Panc1 (cell line): ENCODE measurements at regions not wholly inside any gene's neighbourhood (a gene's known extent, or its start where the extent isn't known, plus 50 kb on each side); places are given as distances from the start of the nearest gene placed in this dataset.

Experiments used
- ATAC-seq: fragments of 200-7000 bp; cut with Tn5 transposase; 2 replicates; pipeline ENCODE4 v1.9.1; 2020; ENCODE audit warnings: mild to moderate bottlenecking, moderate library complexity
- BruUV-seq: library from RNA; stranded (reverse); fragments of 400-500 nt; replicated peaks from 2 replicates; lab custom pipeline; 2021; lab: Mats Ljungman, UMichigan
- CTCF ChIA-PET: fragments of 300-600 bp; sonication (Branson Sonifier 250); formaldehyde crosslinking; loops from one replicate; lab custom pipeline; 2022; ENCODE audit warnings: antibody characterized with exemption; lab: Charles Lee
- POLR2A ChIA-PET: fragments of 300-600 bp; sonication (Branson Sonifier 250); formaldehyde crosslinking; loops from one replicate; lab custom pipeline; 2022; ENCODE audit warnings: antibody characterized with exemption; lab: Charles Lee
- DNase-seq: peaks from one replicate; pipeline ENCODE4 v3.0.0-alpha.2; 2010; ENCODE audit warnings: low read depth, low spot score
- H3K27ac ChIP-seq: 2 replicates; pipeline ENCODE4 v1.5.1; 2011; ENCODE audit warnings: mild to moderate bottlenecking, low read length, inconsistent platforms
- H3K27me3 ChIP-seq: fragments of 200-500 bp; sonication (Bioruptor generic); 2 replicates; pipeline ENCODE4 v1.6.0; 2014; ENCODE audit warnings: low read length, inconsistent platforms; ENCODE audit not compliant: control insufficient read depth, insufficient read depth
- H3K36me3 ChIP-seq: fragments of 200-500 bp; sonication (Bioruptor generic); 2 replicates; pipeline ENCODE4 v1.5.1; 2014; ENCODE audit warnings: inconsistent platforms, mild to moderate bottlenecking, low read length, moderate library complexity; ENCODE audit not compliant: control insufficient read depth, insufficient read depth
- H3K4me1 ChIP-seq: 2 replicates; pipeline ENCODE4 v1.5.1; 2011; ENCODE audit warnings: inconsistent platforms, mild to moderate bottlenecking, low read length, moderate library complexity; ENCODE audit not compliant: control insufficient read depth, insufficient read depth
- H3K4me3 ChIP-seq, 2 experiments: 2 replicates each; pipeline ENCODE4 v1.5.1; 2011 to 2012; ENCODE audit warnings: low read depth in 2 of 2, low read length in 2 of 2, mild to moderate bottlenecking in 2 of 2, inconsistent platforms in 1 of 2, moderate library complexity in 1 of 2
- H3K9me3 ChIP-seq: fragments of 200-500 bp; sonication (Bioruptor generic); 2 replicates; pipeline ENCODE4 v1.5.1; 2014; ENCODE audit warnings: low read depth, mild to moderate bottlenecking, inconsistent platforms, low read length, moderate library complexity; ENCODE audit not compliant: control insufficient read depth, insufficient read depth
- POLR2AphosphoS5 ChIP-seq: IDR thresholded peaks from 2 replicates; pipeline ENCODE4 v1.6.1; 2012; ENCODE audit warnings: mild to moderate bottlenecking, low read depth, low read length, moderate library complexity
- SIN3A ChIP-seq: IDR thresholded peaks from 2 replicates; pipeline ENCODE4 v1.6.1; 2012; ENCODE audit warnings: low read depth, mild to moderate bottlenecking, low read length, moderate library complexity, borderline replicate concordance; ENCODE audit not compliant: insufficient read depth
- TCF7L2 ChIP-seq: IDR thresholded peaks from 2 replicates; pipeline ENCODE4 v1.6.1; 2011; ENCODE audit warnings: mild to moderate bottlenecking, low read depth, low read length, inconsistent platforms
- in situ Hi-C: cut with HindIII; loops from 2 replicates; pipeline ENCODE4 v1.10.0; 2016; ENCODE audit warnings: low sequenced_read_pairs, low pct_unique_long_range_greater_than_20kb
- intact Hi-C: fragments of 100-400 bp; cut with micrococcal nuclease; formaldehyde crosslinking; loops from one replicate; pipeline ENCODE4 v1.10.0; 2022; ENCODE audit not compliant: unreplicated experiment
- TF ChIP-seq, protein P1 (sequence below), 2 experiments: IDR thresholded peaks; 2 replicates each; pipeline ENCODE4 v1.6.1; 2011 to 2012; ENCODE audit warnings: low read depth in 2 of 2, control low read depth in 1 of 2, low read length in 1 of 2, mild to moderate bottlenecking in 1 of 2, moderate library complexity in 1 of 2; ENCODE audit not compliant: insufficient read depth in 1 of 2
- TF ChIP-seq, protein P2 (sequence below): fragments of 450-650 bp; IDR thresholded peaks from 2 replicates; pipeline ENCODE4 v1.5.1; 2017; ENCODE audit warnings: mild to moderate bottlenecking

DNA sequence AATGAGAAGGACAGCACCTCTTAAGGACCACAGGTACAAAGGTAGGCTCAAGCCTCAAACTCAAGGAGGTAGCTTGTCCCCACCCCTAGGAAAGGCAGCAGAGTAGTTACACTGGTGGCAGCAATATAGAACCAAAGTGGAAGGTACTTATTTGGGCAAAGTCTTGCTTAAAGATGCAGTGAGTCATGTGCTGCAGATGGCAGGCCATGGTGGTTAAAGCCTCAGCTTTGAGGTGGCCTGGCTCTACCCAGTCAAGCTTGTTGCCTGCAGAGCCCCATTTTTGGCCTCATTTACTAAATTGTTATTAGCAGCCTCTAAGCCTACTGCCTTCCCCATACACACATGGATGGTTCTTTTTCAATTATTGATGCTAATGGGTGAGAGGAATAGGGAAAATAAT is 146.0 kb downstream of the ELOVL4 start:
- Histone ChIP-seq H3K27me3 (no peaks in the 10 kb centered on the region), H3K9me3 (no peaks in the 10 kb centered on the region), H3K36me3 (no peaks in the 10 kb centered on the region), H3K4me1 (no peaks in the 10 kb centered on the region), H3K4me3 (no peak overlapping the region), H3K27ac (no peak overlapping the region)
- POLR2A ChIA-PET, result no interaction called here
- intact Hi-C loops, result no loop called here
- TF ChIP-seq POLR2AphosphoS5, result no peak
- no peak for TF ChIP-seq TCF7L2
- TF ChIP-seq, protein P1, sequence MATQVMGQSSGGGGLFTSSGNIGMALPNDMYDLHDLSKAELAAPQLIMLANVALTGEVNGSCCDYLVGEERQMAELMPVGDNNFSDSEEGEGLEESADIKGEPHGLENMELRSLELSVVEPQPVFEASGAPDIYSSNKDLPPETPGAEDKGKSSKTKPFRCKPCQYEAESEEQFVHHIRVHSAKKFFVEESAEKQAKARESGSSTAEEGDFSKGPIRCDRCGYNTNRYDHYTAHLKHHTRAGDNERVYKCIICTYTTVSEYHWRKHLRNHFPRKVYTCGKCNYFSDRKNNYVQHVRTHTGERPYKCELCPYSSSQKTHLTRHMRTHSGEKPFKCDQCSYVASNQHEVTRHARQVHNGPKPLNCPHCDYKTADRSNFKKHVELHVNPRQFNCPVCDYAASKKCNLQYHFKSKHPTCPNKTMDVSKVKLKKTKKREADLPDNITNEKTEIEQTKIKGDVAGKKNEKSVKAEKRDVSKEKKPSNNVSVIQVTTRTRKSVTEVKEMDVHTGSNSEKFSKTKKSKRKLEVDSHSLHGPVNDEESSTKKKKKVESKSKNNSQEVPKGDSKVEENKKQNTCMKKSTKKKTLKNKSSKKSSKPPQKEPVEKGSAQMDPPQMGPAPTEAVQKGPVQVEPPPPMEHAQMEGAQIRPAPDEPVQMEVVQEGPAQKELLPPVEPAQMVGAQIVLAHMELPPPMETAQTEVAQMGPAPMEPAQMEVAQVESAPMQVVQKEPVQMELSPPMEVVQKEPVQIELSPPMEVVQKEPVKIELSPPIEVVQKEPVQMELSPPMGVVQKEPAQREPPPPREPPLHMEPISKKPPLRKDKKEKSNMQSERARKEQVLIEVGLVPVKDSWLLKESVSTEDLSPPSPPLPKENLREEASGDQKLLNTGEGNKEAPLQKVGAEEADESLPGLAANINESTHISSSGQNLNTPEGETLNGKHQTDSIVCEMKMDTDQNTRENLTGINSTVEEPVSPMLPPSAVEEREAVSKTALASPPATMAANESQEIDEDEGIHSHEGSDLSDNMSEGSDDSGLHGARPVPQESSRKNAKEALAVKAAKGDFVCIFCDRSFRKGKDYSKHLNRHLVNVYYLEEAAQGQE (IDR thresholded peaks at IDR 0.05; ENCODE audit: insufficient read depth in 1 of 2, low read depth in 2 of 2, low read length in 1 of 2), result no peak
- no peak for TF ChIP-seq SIN3A
- TF ChIP-seq, protein P2, sequence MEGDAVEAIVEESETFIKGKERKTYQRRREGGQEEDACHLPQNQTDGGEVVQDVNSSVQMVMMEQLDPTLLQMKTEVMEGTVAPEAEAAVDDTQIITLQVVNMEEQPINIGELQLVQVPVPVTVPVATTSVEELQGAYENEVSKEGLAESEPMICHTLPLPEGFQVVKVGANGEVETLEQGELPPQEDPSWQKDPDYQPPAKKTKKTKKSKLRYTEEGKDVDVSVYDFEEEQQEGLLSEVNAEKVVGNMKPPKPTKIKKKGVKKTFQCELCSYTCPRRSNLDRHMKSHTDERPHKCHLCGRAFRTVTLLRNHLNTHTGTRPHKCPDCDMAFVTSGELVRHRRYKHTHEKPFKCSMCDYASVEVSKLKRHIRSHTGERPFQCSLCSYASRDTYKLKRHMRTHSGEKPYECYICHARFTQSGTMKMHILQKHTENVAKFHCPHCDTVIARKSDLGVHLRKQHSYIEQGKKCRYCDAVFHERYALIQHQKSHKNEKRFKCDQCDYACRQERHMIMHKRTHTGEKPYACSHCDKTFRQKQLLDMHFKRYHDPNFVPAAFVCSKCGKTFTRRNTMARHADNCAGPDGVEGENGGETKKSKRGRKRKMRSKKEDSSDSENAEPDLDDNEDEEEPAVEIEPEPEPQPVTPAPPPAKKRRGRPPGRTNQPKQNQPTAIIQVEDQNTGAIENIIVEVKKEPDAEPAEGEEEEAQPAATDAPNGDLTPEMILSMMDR, result no peak
- in situ Hi-C loops, result no loop called here
- CTCF ChIA-PET, result interaction anchor here (0.5 kb wide), 1 partner anchor 631 kb away, joined by 6 read pairs; no protein-coding TSS in a partner anchor
- no TSS peak for BruUV-seq
- DNase-seq, result no peak
- ATAC-seq, result no peak

GRCh38 chr6:79798841-79799240 is 148.5 kb downstream of the ELOVL4 start:
- no peak for TF ChIP-seq POLR2AphosphoS5
- TF ChIP-seq, protein P1 (IDR thresholded peaks at IDR 0.05; ENCODE audit: insufficient read depth in 1 of 2, low read depth in 2 of 2, low read length in 1 of 2), result no peak
- TF ChIP-seq TCF7L2, result no peak
- TF ChIP-seq, protein P2, result no peak
- TF ChIP-seq SIN3A, result no peak
- no peak overlapping the region for H3K27ac ChIP-seq
- H3K4me3 ChIP-seq, result no peak overlapping the region
- in situ Hi-C loops, result no loop called here
- intact Hi-C loops, result no loop called here
- no peak for ATAC-seq
- no peaks in the 10 kb centered on the region for H3K36me3 ChIP-seq
- H3K4me1 ChIP-seq, result no peaks in the 10 kb centered on the region
- H3K27me3 ChIP-seq, result no peaks in the 10 kb centered on the region
- no peaks in the 10 kb centered on the region for H3K9me3 ChIP-seq
- no peak for DNase-seq
- POLR2A ChIA-PET, result no interaction called here
- CTCF ChIA-PET, result no interaction called here
- BruUV-seq, result no TSS peak
